ENCODE measurements at regions not wholly inside any gene's neighbourhood (a gene's known extent, or its start where the extent isn't known, plus 50 kb on each side); places are given as distances from the start of the nearest gene placed in this dataset.

- TF ChIP-seq, protein P1, sequence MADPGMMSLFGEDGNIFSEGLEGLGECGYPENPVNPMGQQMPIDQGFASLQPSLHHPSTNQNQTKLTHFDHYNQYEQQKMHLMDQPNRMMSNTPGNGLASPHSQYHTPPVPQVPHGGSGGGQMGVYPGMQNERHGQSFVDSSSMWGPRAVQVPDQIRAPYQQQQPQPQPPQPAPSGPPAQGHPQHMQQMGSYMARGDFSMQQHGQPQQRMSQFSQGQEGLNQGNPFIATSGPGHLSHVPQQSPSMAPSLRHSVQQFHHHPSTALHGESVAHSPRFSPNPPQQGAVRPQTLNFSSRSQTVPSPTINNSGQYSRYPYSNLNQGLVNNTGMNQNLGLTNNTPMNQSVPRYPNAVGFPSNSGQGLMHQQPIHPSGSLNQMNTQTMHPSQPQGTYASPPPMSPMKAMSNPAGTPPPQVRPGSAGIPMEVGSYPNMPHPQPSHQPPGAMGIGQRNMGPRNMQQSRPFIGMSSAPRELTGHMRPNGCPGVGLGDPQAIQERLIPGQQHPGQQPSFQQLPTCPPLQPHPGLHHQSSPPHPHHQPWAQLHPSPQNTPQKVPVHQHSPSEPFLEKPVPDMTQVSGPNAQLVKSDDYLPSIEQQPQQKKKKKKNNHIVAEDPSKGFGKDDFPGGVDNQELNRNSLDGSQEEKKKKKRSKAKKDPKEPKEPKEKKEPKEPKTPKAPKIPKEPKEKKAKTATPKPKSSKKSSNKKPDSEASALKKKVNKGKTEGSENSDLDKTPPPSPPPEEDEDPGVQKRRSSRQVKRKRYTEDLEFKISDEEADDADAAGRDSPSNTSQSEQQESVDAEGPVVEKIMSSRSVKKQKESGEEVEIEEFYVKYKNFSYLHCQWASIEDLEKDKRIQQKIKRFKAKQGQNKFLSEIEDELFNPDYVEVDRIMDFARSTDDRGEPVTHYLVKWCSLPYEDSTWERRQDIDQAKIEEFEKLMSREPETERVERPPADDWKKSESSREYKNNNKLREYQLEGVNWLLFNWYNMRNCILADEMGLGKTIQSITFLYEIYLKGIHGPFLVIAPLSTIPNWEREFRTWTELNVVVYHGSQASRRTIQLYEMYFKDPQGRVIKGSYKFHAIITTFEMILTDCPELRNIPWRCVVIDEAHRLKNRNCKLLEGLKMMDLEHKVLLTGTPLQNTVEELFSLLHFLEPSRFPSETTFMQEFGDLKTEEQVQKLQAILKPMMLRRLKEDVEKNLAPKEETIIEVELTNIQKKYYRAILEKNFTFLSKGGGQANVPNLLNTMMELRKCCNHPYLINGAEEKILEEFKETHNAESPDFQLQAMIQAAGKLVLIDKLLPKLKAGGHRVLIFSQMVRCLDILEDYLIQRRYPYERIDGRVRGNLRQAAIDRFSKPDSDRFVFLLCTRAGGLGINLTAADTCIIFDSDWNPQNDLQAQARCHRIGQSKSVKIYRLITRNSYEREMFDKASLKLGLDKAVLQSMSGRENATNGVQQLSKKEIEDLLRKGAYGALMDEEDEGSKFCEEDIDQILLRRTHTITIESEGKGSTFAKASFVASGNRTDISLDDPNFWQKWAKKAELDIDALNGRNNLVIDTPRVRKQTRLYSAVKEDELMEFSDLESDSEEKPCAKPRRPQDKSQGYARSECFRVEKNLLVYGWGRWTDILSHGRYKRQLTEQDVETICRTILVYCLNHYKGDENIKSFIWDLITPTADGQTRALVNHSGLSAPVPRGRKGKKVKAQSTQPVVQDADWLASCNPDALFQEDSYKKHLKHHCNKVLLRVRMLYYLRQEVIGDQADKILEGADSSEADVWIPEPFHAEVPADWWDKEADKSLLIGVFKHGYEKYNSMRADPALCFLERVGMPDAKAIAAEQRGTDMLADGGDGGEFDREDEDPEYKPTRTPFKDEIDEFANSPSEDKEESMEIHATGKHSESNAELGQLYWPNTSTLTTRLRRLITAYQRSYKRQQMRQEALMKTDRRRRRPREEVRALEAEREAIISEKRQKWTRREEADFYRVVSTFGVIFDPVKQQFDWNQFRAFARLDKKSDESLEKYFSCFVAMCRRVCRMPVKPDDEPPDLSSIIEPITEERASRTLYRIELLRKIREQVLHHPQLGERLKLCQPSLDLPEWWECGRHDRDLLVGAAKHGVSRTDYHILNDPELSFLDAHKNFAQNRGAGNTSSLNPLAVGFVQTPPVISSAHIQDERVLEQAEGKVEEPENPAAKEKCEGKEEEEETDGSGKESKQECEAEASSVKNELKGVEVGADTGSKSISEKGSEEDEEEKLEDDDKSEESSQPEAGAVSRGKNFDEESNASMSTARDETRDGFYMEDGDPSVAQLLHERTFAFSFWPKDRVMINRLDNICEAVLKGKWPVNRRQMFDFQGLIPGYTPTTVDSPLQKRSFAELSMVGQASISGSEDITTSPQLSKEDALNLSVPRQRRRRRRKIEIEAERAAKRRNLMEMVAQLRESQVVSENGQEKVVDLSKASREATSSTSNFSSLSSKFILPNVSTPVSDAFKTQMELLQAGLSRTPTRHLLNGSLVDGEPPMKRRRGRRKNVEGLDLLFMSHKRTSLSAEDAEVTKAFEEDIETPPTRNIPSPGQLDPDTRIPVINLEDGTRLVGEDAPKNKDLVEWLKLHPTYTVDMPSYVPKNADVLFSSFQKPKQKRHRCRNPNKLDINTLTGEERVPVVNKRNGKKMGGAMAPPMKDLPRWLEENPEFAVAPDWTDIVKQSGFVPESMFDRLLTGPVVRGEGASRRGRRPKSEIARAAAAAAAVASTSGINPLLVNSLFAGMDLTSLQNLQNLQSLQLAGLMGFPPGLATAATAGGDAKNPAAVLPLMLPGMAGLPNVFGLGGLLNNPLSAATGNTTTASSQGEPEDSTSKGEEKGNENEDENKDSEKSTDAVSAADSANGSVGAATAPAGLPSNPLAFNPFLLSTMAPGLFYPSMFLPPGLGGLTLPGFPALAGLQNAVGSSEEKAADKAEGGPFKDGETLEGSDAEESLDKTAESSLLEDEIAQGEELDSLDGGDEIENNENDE (IDR thresholded peaks at IDR 0.05; ENCODE audit: insufficient replicate concordance, low read length) = no peak
- no peak for TF ChIP-seq BCL11A (IDR thresholded peaks at IDR 0.05; ENCODE audit: low read depth in 2 of 2, low read length in 2 of 2)
- TF ChIP-seq SIRT6 (IDR thresholded peaks at IDR 0.05; ENCODE audit: low read length) = no peak
- TF ChIP-seq EZH2 (IDR thresholded peaks at IDR 0.05; ENCODE audit: low read depth, low read length, severe bottlenecking) = no peak
- no peak for TF ChIP-seq PHF8 (conservative IDR thresholded peaks at IDR 0.05; ENCODE audit: low read depth, low read length)
- no peak for TF ChIP-seq EGR1 (IDR thresholded peaks at IDR 0.05; ENCODE audit: borderline replicate concordance, low read depth, low read length)
- TF ChIP-seq TBP (IDR thresholded peaks at IDR 0.05; ENCODE audit: low read depth, low read length) = no peak
- no peak for TF ChIP-seq HDAC2 (IDR thresholded peaks at IDR 0.05; ENCODE audit: borderline replicate concordance in 1 of 2, low read depth in 2 of 2, low read length in 2 of 2)
Measured at GRCh38 chr3:124201786-124202185, 209.9 kb upstream of the ROPN1 start (continued).
